ENCODE measurements at regions not wholly inside any gene's neighbourhood (a gene's known extent, or its start where the extent isn't known, plus 50 kb on each side); places are given as distances from the start of the nearest gene placed in this dataset.
"Not testable (repeated sequence)": the region's sequence is repeated elsewhere in the genome, so short reads cannot be mapped to it uniquely, and the experiment has no call there.

DNA sequence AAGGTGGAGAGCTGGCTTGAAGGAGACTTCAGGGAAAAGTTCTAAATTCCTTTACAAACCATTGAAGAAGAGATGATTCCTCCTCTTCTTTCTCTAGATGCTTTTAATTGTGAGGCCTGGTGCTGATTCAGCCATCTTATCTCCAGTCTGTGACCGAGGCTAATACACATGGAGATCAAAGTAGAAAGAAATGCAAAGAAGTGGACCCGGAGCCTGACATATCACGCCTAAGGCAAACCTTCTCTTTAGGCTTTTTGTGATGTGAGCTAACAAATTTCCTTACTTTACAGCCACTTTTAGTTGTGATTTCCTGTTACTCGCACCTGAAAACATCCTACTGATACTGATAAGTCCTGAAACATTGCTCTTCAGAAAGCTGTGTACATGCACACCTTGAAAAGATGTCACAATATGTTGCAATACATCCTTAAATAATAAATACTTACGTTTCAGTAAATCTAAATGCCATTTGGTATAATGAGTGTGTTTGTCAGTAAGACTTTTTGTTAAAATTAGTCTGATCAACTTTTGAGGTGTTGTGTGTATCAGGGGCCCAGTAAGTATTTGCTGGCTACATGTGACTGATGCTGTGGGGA, 192.4 kb downstream of the BAMBI start:
- no peak for DNase-seq

DNA sequence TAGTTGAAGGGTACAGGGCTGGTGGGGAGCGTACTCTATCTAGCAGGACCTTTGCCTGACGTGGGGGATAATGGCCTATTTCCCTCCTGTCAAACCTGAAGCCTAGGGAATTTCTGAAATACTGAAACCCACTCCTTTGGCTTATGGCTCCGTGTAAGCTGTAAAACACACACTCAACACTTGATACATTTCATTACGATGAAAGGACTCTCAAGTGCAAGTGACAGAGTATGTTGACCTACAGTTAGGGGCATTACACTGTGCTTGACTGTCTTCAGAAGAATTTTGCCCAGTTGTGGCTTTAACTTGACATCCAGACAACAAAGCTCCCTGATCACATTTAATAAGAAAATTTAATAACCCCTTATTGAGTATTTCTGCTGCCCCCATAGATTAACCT, 194.3 kb downstream of the BAMBI start:
- DNase-seq, result no peak

DNA sequence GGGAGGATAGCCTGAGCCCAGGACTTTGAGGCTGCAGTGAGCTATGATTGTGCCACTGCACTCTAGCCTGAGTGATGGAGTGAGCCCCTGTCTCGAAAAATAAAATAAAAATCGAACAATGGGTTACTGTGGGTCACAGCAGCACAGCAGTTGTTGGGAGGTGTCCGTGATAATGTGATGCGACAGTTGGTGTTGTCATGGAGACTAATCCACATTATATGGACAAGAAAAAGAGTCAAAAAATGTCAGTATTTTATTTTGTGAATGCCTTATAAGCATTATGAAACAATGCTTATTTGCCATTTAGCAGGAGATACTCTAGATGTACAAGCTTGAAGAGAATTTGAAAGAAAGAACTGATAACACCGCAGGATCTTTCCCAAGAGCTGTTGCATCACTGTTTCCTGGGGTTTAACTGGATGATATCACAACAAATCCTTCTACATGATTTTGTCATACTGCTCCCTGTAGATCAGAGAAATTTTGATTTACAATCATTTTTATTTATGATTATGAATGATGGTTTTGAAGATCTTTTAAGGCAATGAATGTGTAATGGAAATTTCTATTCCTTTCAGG, 195.4 kb downstream of the BAMBI start:
- DNase-seq, result peak; percentile 61

DNA sequence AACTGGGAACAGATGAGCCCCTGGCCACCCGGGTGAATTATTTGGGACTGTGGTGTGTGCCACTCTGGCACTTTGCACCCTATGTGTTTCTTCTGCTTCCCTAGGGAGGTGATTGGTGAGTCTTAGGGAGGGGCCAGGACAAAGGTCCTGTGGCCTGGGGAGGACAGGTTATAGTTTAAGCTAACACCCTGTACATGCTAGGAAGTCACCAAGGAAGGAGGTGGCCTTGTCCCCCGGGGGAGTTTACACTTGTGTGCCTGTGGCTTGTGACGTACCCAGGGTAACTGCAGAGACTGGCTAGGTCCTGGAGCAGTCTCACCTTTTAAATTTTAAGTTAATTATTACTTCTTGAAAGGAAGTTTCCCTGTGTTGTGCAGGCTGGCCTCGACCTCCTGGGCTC, 196.2 kb downstream of the BAMBI start:
- DNase-seq, result no peak

DNA sequence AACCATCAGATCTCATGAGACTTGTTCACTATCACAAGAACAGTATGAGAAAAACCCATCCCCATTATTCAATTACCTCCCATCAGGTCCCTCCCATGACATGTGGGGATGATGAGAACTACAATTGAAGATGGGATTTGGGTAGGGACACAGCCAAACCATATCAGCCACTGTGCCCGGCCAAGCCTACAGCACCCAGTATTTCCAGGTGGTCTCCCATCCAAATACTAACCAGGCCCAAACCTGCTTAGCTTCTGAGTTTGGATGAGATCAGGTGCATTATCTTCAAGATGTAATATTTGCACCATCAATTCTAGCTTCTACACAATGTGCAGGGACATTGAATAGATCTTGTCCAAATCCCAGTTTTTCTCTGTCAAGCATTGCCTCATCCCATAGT, 196.9 kb downstream of the BAMBI start:
- DNase-seq, result no peak

DNA sequence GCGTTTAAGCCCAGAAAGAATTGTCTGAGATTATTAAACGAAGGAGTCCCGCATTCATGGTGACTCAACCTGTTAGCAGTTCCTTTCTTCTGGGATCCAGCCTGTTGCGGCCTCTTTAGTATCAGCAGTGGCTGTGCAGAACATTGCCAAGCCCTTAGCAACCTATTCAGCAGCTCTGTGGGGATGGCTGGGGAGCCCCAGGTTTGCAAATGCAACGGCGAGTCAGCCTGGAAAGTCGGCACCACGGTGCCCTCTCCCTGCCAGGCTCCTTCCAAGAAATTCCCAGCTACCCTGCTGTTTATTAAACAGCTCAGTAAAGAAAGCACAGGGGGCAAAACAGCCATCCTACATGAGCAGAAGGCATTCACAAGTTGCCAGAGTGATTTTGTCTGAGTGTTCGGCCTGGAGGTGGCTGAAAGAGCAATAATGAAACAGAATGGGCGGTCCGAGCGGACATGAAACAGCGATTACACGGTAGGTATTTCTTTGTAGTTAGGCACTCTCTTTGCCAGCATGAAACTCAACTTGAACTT, 198.3 kb downstream of the BAMBI start:
- no peak for DNase-seq

DNA sequence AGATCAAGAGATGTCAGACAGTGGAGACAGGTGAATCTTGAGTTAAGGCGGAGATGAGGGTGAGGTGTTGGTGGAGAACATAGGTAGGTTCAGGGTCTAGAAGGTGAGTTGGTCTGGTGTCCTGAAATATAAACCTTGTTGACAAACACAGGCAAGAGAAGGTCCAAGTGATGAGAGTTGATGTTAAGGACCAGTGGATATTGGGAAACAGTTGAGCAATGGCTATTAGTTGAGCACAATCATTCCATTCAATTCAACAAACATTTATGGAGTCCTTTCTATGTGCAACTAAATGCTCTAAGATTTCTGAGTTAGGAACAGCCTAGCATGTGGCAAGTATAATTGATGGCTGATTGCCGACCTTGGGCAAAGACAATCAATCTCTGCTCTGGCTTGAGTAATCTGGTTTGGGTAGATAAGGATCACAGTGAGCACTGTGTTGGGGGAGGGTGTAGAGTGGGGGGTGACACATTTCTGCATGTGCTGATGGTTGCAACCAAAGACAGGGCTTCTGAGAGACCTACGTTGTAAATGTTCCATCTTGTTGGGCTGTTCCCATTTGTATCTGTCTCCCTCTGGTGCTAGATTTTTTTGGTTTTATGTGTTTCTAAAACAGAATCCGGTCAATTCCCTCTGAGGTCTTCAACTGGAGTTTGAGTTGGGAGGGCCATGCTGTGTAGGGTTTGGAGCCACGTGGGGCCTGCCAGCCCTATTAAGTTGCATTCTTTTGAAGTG, 201.1 kb downstream of the BAMBI start:
- DNase-seq, result no peak

DNA sequence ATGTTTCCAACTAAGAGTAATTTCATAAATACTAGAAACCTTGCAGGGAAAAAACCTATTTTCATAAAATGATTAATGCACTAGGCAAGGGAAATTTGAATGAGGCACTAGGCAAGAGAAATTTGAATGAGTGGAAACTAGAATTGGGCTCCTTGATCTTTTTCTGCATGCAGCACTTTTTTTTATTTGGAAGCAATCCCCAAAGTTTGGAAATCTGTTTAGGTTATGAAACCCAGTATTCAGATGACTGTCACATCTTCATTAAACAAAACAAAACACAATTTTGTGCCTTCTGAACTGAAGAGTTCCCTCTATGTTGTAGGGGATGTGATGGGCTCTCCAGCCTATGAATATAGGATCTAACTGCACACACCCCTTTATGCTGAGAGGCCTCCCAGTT, 201.9 kb downstream of the BAMBI start:
- no peak for DNase-seq

DNA sequence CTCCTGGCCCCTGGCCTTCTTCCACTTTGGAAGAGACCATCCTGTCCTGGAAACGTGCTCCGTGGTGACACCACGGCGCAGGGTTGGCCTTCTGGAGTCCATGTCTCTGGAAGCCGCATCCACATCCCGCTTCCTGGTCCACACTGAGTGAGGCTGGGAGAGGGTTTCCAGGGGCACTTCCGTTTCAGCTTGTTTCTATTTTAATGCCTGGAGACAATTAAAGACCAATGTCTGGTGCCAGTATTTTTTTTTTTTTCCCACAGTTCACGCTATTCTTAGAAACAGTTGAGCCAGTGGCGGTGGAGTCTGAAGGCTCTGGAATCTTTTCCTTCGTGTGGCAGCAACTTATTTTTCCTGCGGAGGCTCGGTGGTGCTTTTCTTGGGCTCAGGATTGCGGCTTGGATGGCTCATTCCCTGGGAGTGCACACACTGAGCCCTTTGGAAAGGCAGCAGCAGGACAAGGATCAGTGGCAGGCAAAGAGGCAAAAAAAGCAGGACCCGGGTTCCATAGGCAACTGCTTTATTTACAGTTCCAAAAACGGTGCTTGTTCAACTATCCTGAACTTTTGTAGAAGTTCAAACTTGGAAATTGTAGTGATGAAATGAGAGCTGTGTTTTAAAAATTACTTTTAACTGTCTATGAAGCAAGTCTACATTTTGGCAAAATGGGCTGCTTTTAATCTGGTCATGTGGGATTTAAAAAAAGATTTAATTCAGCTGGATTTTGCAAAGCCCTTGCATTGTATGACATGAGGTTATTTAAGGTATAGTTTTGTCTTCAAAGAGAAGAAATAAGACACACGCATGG, 202.8 kb downstream of the BAMBI start:
- DNase-seq, result no peak

DNA sequence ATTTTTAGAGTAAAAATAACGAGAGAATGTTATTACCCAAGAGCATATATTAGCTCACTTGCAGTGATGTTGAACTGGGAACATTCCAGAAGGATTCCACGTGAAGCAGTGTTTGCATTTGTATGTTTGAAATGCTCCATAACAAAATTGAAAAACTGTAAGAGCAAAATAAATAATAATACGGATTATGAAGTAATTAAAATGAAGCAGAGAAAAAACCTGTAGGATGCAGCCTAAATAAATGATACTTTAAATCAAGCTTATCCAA, 203.3 kb downstream of the BAMBI start:
- no peak for DNase-seq

DNA sequence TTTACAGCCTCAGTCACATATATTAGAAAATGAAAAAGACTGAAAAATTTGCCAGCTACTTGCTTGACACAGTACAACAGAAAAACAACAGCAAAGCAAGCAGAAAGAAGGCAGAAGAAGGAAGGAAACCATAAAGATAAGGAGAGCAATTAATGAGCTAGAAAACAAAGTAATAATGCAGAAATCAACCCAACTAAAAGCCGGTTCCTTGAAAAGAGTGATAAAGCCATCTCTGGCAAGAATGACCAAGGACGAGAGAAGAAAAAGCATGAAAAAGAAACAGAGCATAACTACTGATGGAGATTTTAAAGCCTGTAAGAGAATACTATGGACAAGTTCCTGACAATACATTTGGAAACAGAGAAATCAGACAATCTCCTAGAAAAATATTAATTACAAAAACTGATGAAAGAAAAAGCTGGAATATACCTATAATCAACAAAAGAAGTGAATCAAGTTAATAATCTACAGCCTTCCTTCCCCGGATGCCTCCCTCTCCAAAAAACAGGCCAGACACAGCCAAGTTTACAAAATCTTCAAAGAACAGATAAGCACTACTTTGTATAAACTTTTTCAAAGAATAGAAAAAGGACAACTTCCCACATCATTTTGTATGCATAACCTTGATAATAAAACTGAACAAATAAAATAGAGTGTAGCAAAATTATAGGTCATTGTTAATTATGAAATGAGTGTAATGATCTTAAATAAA, 204.0 kb downstream of the BAMBI start:
- no peak for DNase-seq

DNA sequence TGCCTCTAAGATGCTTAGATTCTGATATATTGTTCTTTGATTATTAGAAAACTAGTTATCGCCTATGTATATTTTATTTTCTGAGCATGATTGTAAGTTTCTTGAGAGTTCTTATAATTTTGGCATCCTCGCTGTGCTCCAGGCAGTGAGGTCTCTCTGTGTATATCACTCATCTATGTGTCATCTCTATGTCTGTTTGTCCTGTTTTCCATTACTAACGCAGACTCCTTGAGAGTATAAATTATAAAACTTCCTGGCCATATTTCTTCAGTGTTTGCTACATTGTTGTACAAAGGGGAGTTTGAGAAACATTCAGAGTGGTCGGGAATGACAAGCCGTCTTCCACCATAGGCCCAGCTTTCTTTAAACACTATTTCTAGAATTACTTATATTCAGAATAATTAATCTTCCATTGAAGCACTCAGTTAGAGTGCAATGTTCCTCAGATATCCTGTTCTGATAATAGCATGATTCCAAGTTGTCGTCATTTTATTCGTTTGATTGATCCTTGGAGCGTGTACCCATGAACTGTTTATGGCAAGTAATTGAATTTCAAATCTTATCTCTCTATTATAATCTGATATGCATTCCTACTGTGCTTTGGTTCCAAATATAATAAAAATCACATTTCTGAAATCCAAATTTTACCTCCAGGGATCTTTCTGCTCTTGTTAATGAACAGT, 206.6 kb downstream of the BAMBI start:
- no peak for DNase-seq

DNA sequence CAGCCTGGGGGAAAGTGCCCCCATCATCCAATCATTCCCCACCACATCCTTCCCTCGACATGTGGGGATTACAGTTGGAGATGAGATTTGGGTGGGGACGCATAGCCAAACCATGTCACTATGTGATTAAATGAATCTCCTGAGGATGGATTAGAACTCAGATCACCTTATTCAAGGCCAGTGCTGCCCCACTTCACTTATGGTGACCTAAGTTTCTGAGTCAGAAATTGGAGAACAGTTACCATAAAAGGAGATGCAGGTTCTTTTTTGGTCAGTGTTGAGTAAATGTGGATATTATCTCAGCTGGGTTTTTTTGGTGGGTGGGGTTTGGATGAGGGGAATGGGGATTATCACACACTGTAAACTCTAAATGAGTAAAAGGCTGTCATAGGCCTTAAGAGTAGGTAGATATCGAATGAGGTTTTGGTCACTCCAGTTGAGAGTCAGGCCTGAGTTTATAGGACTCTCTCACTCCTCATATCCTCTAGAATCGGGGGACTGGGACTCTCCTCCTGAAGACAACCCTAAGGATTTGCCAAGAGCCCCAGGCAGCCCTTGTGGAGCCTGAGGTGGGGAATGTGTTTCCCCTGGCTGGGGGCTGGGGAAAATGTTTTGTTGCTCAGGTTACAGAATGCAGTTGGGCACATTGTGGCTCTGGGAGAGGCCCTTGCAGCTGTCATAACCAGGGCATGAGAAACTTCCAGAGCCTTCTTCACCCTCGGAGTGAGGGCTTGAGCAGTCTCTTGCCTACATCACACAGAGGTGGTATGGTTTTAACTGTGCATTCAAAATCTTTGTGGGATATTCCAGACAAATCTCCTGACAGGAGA, 213.0 kb downstream of the BAMBI start:
- DNase-seq, result no peak

DNA sequence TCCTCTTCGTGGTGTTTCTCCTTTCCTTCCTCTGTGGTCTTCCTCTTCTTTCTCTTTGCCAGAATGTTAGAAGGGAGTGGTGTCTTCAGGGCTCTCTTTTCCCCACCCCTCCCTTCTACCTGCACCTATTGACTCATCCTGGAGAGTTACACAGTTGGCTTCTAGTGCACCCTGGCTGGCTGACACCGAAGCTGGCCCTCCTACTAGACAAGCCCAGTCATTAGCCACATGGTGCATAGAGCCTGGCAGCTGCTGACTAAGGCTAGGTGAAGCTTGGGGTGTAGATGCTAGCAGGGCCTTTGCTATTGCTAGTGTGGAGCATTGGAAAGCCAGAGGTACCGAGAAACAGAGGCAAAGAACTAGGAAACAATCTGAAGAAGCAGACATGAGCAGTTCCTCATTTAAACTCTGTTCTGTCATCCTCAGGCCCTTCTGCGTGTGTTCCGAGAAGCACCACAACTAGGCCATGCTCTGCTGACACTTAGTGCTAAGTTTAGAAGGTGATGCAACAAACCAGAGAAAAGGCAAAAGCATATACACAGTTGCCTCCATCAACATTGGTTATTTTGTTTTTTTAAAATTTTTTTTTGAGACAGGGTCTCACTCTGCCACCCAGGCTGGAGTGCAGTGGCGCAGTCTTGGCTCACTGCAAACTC, 213.9 kb downstream of the BAMBI start:
- peak; percentile 88 for DNase-seq

DNA sequence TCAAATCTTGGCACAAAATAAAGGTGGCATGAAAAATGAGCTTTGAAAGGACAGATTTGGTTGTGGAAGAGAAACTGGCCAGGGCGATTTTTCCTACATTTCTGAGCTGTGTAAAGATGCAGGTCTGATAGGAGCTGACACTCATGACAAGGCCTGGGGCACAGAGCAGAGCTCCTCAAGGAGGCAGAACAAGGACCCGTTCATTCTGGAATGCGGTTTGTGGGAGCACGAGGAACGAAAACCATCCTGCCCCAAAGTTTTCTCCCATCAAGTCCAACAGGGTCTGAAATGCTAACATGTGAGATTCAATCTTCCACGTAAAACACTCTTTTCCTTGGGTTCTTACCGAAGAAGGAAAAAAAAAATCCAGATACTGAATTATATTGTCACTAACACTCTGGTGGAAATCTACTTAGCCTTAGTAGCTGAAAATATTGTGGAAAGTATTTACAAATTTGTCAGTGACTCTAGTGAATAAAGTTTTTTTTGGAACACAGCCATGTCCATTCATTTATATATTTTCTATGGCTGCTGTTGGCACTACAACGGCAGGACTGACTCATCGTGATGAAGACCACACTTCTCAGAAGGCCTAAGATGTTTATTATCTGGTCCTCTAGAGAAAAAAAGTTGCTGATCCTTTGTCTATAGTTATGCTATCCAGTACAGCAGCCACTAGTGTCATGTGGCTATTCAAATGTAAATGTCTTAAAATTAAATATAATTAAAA, 215.7 kb downstream of the BAMBI start:
- DNase-seq, result no peak

DNA sequence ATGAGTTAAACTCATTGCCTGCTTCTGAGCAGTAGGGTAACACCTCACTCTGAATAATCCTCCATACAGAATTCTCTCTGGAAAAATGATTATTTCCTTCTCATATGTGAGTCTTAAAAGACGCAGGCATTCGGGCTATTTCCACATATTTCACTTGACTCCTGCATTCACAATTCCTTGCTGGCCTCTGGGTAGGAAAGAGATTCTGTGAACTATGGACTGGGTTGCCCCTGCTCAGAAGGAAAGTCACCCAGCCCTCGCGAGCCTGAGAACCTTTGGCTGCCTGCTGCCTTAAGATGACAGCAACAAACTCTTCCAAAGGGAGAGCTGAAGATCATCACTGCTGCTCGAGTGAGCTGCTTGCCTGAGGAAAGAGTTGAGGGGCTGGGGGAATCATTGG, 216.8 kb downstream of the BAMBI start:
- DNase-seq, result no peak

DNA sequence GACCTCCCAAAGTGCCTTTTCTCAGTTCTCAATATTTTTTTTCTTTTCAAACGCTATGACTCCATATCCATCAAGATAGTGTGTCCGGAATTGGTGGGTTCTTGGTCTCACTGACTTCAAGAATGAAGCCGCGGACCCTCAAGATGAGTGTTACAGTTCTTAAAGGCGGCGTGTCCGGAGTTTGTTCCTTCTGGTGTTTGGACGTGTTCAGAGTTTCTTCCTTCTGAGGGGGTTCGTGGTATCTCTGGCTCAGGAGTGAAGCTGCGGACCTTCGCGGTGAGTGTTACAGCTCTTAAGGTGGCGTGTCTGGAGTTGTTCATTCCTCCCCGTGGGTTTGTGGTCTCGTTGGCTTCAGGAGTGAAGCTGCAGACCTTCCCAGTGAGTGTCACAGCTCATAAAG, 218.3 kb downstream of the BAMBI start:
- not testable (repeated sequence) for DNase-seq

DNA sequence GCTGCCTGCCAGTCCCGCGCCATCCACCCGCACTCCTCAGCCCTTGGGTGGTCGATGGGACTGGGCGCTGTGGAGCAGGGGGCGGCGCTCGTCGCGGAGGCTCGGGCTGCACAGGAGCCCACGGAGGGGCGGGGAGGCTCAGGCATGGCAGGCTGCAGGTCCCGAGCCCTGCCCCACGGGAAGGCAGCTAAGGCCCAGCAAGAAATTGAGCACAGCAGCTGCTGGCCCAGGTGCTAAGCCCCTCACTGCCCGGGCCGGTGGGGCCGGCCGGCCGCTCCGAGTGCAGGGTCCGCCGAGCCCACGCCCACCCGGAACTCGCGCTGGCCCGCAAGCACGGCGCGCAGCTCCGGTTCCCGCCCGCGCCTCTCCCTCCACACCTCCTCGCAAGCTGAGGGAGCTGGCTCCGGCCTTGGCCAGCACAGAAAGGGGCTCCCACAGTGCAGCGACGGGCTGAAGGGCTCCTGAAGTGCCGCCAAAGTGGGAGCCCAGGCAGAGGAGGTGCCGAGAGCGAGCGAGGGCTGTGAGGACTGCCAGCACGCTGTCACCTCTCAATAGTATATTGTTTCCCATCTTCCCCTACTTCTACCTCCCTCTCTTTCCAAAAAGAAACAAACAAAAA, 219.6 kb downstream of the BAMBI start:
- not testable (repeated sequence) for DNase-seq

DNA sequence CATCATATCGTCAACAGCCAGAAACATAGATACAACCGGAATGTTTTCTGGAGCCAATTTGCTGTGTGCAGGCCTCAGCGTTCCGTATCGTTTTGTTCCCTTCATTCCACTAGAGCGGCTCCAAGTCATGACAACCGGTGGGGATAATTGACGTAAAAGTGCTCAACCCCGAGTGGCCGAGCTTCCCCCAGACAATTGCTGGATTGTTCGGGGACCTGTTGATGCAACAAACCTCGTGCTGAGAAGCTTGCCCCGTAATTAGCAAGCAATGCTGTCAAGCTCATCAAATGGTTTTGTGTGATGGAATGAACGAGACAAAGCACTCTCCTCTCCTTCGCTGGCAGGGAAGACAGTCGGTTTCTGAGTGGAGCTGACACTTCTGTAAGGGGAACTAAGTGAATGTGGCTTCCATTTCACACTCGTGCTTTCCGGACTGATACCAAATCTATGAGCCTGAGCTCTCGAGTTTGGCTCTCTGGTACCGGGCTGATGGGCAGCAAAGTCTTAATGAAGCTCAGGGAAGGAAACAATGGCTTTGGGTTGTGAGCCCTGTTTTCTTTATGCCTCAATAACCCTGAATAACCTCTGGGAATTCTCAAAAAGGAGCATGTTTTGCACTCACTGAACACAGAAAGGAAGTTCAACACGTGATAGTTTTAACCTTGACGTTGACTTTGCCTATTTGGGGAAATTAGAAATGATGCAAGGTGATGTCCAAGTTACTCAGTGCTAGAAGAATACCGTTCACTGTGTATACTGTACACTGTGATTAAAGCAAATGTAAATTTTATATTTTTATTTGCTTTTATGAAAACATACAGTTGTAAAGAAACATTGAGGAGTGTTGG, 220.5 kb downstream of the BAMBI start:
- DNase-seq, result no peak

Data from MV-4-11 (cell line).